Tibial nerve (tissue), 3 donors: ENCODE measurements at regions not wholly inside any gene's neighbourhood (a gene's known extent, or its start where the extent isn't known, plus 50 kb on each side); places are given as distances from the start of the nearest gene placed in this dataset.

Experiments used
- CTCF ChIP-seq, 5 experiments: fragments of 200-600 bp in 3 of 5; fragments of 450-650 bp in 2 of 5; sonication (generic) in 3 of 5; IDR thresholded peaks; one replicate each; pipeline ENCODE4 v1.5.1; 2016 to 2019; ENCODE audit warnings: antibody characterized with exemption in 5 of 5, mild to moderate bottlenecking in 3 of 5, moderate library complexity in 2 of 5
- POLR2A ChIP-seq, 2 donors: fragments of 450-650 bp; IDR thresholded peaks; one replicate each; pipeline ENCODE4 v1.6.1; 2017; ENCODE audit warnings: antibody characterized with exemption in 2 of 2, mild to moderate bottlenecking in 2 of 2, moderate library complexity in 2 of 2

- TF ChIP-seq CTCF (IDR thresholded peaks at IDR 0.05) (no peak), POLR2A (IDR thresholded peaks at IDR 0.05) (no peak)
These were observed 135.1 kb downstream of the GADD45G start for GRCh38 chr9:89739916-89740315.
